SU-DHL-6 (cell line): ENCODE measurements at regions not wholly inside any gene's neighbourhood (a gene's known extent, or its start where the extent isn't known, plus 50 kb on each side); places are given as distances from the start of the nearest gene placed in this dataset.

ENCODE experiments used
- H2AFZ ChIP-seq: fragments of 200-600 bp; sonication (generic); 2 replicates; pipeline ENCODE4 v1.6.1; 2014; ENCODE audit warnings: low read depth, mild to moderate bottlenecking, moderate library complexity, mixed read lengths, antibody characterized with exemption, low read length; ENCODE audit not compliant: severe bottlenecking
- H3F3A ChIP-seq: fragments of 200-600 bp; shearing (Covaris generic); 2 replicates; pipeline ENCODE4 v1.6.0; 2016; ENCODE audit warnings: antibody characterized with exemption, mild to moderate bottlenecking; ENCODE audit not compliant: insufficient read depth
- H3K27ac ChIP-seq: fragments of 200-600 bp; sonication (generic); 2 replicates; pipeline ENCODE4 v1.5.1; 2016; ENCODE audit warnings: low read depth, mild to moderate bottlenecking, low read length, moderate library complexity, mixed read lengths
- H3K27me3 ChIP-seq: fragments of 200-600 bp; sonication (generic), shearing (Covaris generic); 2 replicates; pipeline ENCODE4 v1.6.0; 2014; ENCODE audit warnings: mild to moderate bottlenecking, low read length
- H3K36me3 ChIP-seq: fragments of 200-600 bp; sonication (generic); 2 replicates; pipeline ENCODE4 v1.6.1; 2014; ENCODE audit warnings: mild to moderate bottlenecking, low read length, mixed read lengths
- H3K4me2 ChIP-seq: fragments of 300-600, 200-600 bp; shearing (Covaris generic), sonication (generic); 2 replicates; pipeline ENCODE4 v1.6.0; 2014; ENCODE audit warnings: low read length, low read depth, mild to moderate bottlenecking; ENCODE audit not compliant: poor library complexity, severe bottlenecking
- H3K4me3 ChIP-seq: fragments of 200-600 bp; sonication (generic); 2 replicates; pipeline ENCODE4 v1.5.1; 2014; ENCODE audit warnings: antibody characterized with exemption, low read length, mild to moderate bottlenecking, mixed read lengths; ENCODE audit not compliant: insufficient read depth, poor library complexity, severe bottlenecking
- H3K79me2 ChIP-seq: fragments of 200-600 bp; sonication (generic); 2 replicates; pipeline ENCODE4 v1.6.1; 2014; ENCODE audit warnings: mild to moderate bottlenecking, low read length, moderate library complexity; ENCODE audit not compliant: insufficient read depth
- H3K9ac ChIP-seq: fragments of 200-600 bp; sonication (generic); 2 replicates; pipeline ENCODE4 v1.7.0; 2014; ENCODE audit warnings: mild to moderate bottlenecking, low read length
- H3K9me2 ChIP-seq: fragments of 200-600 bp; sonication (generic); replicated peaks from 2 replicates; pipeline ENCODE4 v1.6.1; 2014; ENCODE audit warnings: low read length; ENCODE audit not compliant: insufficient read depth
- H3K9me3 ChIP-seq: fragments of 200-600 bp; sonication (generic); 2 replicates; pipeline ENCODE4 v1.6.1; 2014; ENCODE audit warnings: low read length, mixed read lengths; ENCODE audit not compliant: insufficient read depth
- H4K20me1 ChIP-seq: fragments of 200-600 bp; sonication (generic); 2 replicates; pipeline ENCODE4 v1.6.1; 2014; ENCODE audit warnings: low read depth, mild to moderate bottlenecking, antibody characterized with exemption, low read length, moderate library complexity, mixed read lengths
- EZH2phosphoT487 ChIP-seq: fragments of 200-600 bp; sonication (generic), shearing (Covaris generic); conservative IDR thresholded peaks from 2 replicates; pipeline ENCODE4 v1.6.1; 2018; ENCODE audit warnings: mild to moderate bottlenecking, antibody characterized with exemption, low read length, moderate library complexity, mixed read lengths
- TF ChIP-seq, protein P1 (sequence below): fragments of 200-600 bp; sonication (generic); IDR thresholded peaks from one replicate; pipeline ENCODE4 v1.5.1; 2017; ENCODE audit warnings: antibody characterized with exemption, mild to moderate bottlenecking, low read length, moderate library complexity; ENCODE audit not compliant: insufficient read depth, poor library complexity, severe bottlenecking

DNA sequence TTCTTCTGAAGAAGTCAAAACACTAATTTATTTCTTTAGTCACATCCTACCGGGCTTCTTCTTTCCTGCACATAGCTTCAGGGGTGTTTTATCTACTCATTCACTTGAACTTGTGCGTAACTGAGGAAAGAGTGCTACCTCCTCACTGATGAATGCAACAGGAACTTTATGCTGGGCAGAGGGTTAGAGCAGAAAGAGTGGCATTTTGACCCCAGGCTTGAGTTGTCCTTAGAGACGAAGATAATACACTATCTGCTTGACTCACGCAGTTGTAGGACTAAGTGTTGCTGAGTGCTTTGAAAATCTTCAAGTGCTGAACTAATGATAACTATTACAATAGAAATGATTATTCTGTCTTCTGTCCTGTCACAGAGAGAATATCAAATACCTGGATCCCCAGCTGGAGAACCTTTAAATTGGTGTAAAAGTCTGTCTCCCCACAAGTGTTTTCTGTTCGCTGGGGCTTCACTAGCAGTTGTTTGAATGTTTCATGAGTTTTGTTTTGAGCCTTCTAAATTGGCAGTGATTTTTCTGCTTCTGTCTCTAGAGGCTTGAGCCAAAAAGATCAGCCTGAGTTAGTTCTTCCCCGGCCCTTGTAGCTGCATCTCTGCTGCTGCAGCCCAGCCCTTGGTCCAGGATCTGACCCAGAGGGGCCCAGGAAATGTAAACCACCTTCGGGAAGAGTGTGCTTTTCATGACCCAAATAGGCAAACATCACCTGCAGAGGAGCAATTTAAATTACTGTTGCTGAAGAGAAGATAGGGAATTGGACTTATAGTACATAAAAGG lies 86.3 kb upstream of the LGALSL start:
- Histone ChIP-seq H3K9ac (no peak overlapping the region), H3F3A (no peaks in the 10 kb centered on the region), H3K4me3 (no peak overlapping the region), H2AFZ (no peak overlapping the region), H3K79me2 (no peaks in the 10 kb centered on the region), H3K4me2 (no peak overlapping the region), H3K27ac (no peak overlapping the region), H3K36me3 (no peaks in the 10 kb centered on the region), H4K20me1 (no peaks in the 10 kb centered on the region), H3K9me2 (no peaks in the 10 kb centered on the region), H3K27me3 (no peaks in the 10 kb centered on the region), H3K9me3 (no peaks in the 10 kb centered on the region)
- TF ChIP-seq EZH2phosphoT487: no peak
- TF ChIP-seq, protein P1, sequence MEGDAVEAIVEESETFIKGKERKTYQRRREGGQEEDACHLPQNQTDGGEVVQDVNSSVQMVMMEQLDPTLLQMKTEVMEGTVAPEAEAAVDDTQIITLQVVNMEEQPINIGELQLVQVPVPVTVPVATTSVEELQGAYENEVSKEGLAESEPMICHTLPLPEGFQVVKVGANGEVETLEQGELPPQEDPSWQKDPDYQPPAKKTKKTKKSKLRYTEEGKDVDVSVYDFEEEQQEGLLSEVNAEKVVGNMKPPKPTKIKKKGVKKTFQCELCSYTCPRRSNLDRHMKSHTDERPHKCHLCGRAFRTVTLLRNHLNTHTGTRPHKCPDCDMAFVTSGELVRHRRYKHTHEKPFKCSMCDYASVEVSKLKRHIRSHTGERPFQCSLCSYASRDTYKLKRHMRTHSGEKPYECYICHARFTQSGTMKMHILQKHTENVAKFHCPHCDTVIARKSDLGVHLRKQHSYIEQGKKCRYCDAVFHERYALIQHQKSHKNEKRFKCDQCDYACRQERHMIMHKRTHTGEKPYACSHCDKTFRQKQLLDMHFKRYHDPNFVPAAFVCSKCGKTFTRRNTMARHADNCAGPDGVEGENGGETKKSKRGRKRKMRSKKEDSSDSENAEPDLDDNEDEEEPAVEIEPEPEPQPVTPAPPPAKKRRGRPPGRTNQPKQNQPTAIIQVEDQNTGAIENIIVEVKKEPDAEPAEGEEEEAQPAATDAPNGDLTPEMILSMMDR: no peak

DNA sequence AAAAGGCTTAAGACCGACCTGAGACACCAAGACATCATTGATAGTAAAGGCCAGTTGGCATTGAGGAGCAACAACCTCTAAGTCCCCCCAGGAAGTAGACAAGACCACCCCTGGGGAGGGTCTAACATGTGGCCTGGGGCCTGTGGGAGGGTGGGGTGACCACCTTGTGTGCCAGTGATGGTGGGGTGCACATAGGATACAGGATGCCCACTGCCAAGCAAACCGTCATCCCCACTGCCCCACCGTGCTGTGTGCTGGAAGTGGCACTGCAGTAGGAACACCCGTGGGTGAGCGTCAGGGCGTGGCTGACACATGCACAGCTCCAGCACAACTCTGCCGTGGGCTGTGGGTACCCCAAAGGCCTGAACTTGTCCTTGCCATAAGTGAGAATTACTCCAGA lies 84.3 kb upstream of the LGALSL start:
- Histone ChIP-seq H3K9me2 (no peaks in the 10 kb centered on the region), H3K4me2 (no peak overlapping the region), H3K79me2 (no peaks in the 10 kb centered on the region), H4K20me1 (no peaks in the 10 kb centered on the region), H2AFZ (no peak overlapping the region), H3K9me3 (no peaks in the 10 kb centered on the region), H3K27ac (no peak overlapping the region), H3K36me3 (no peaks in the 10 kb centered on the region), H3K4me3 (no peak overlapping the region), H3F3A (no peaks in the 10 kb centered on the region), H3K9ac (no peak overlapping the region), H3K27me3 (no peaks in the 10 kb centered on the region)
- no peak for TF ChIP-seq EZH2phosphoT487
- TF ChIP-seq, protein P1: no peak

DNA sequence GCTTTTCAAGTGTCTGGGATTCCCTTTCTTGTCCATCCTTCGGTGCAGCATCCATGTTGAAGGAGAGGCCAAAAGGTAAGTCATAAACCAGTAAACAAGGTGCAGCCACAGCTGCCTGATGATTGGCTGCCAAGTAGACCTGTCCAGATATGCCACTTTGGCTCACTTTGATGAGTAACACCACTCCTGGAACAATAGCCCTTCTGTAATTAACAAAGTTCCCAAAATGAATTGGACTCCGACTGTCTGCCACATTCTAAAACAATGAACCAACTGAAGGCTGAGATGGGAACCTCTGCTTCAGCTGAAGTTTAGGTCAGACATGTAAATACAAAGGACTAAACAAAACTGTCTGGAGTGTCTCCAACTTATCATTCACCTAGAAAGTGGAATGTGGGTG lies 82.2 kb upstream of the LGALSL start:
- Histone ChIP-seq H2AFZ (no peak overlapping the region), H3F3A (no peaks in the 10 kb centered on the region), H3K27ac (no peak overlapping the region), H3K4me3 (no peak overlapping the region), H3K36me3 (no peaks in the 10 kb centered on the region), H3K9ac (no peak overlapping the region), H3K4me2 (no peak overlapping the region), H3K9me3 (no peaks in the 10 kb centered on the region), H3K27me3 (no peaks in the 10 kb centered on the region), H4K20me1 (no peaks in the 10 kb centered on the region), H3K9me2 (no peaks in the 10 kb centered on the region), H3K79me2 (no peaks in the 10 kb centered on the region)
- no peak for TF ChIP-seq EZH2phosphoT487
- TF ChIP-seq, protein P1: no peak
